ENCODE measurements at regions not wholly inside any gene's neighbourhood (a gene's known extent, or its start where the extent isn't known, plus 50 kb on each side); places are given as distances from the start of the nearest gene placed in this dataset.

- no peak for DNase-seq
Measured at GRCh38 chr2:225999692-226000091, 600.2 kb downstream of the NYAP2 start.

GRCh38 chr2:225998653-225999052 is 599.1 kb downstream of the NYAP2 start:
- DNase-seq = no peak

GRCh38 chr2:225998116-225998515 is 598.6 kb downstream of the NYAP2 start:
- DNase-seq = no peak

- no peak for DNase-seq
Measured at GRCh38 chr2:225996462-225996828, 596.9 kb downstream of the NYAP2 start.

DNA sequence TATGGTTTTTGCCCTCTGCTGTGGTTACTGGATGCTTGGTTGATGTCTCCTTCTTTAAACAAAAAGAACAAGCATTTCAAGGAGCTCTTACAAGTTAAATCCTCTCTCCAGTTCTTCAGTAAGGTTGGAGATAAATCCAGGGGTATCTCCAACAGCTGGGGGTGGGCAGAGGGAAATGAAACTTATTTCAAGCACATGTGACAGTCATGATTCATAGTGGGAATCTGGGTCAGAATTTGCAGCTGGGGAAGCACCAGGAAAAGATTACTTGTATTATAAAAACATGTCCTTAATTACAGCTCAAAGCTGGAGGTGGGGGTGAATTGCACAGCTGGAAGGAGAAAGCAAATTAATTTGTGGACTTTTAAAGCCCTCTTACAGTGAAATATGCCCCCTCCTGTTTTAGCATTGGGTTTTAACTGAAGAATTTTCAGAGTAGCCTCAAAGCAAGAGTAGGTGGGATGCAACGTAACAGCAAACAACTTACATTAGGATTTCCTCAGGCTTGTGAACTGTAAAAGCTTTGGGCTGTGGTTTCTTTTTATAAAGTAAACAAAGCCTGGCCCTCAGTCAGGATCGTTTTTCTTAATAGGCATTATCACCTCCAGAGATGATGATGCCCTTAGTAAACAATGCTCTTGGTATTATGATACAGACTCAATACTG is 596.4 kb downstream of the NYAP2 start:
- no peak for DNase-seq

- DNase-seq = no peak
Measured at GRCh38 chr2:225994748-225995405, 595.4 kb downstream of the NYAP2 start.

DNA sequence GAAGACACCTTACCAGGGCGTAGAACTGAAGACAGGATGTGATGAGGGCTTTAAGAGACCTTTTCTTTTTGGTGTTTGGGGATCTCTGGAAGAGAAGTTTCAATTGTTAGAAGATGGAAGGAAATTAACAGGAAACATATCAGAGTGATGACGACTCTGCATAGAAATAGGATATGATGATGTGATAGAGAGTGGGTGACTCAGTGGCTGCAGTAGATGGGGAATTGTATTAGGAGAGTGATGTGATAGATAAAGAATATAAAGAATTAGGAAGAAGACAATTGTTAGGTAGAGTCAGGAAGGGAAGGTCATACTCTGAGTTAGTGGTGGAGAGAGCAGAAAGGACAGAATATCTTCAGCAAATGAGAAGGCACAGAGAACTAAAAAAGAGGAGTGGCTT is 593.9 kb downstream of the NYAP2 start:
- DNase-seq = no peak

GRCh38 chr2:225989809-225990208 is 590.3 kb downstream of the NYAP2 start:
- DNase-seq = no peak

GRCh38 chr2:225980372-225980771 is 580.9 kb downstream of the NYAP2 start:
- DNase-seq = no peak

GRCh38 chr2:225971433-225971832 is 571.9 kb downstream of the NYAP2 start:
- DNase-seq = no peak

GRCh38 chr2:225948903-225949302 is 549.4 kb downstream of the NYAP2 start:
- DNase-seq = no peak

DNA sequence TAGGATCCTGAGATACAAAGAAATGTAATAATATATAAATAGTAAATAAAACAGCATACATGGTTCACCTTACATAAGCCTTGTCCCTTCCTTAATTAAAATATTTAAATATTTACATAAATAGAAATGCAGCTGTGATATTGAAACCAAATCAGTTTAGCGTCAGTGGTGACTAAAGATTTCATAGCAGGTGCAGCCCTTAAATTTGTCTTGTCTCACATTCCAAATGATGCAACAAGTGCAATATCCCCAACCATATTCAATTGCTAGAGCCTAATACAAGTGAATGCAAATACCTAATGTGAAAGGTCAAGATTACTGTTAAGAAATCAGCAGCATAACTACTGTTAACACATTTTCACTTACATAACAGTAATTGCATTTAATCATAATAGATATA is 539.5 kb downstream of the NYAP2 start:
- DNase-seq = no peak

- DNase-seq = no peak
Measured at GRCh38 chr2:225937625-225938187, 538.2 kb downstream of the NYAP2 start.

DNA sequence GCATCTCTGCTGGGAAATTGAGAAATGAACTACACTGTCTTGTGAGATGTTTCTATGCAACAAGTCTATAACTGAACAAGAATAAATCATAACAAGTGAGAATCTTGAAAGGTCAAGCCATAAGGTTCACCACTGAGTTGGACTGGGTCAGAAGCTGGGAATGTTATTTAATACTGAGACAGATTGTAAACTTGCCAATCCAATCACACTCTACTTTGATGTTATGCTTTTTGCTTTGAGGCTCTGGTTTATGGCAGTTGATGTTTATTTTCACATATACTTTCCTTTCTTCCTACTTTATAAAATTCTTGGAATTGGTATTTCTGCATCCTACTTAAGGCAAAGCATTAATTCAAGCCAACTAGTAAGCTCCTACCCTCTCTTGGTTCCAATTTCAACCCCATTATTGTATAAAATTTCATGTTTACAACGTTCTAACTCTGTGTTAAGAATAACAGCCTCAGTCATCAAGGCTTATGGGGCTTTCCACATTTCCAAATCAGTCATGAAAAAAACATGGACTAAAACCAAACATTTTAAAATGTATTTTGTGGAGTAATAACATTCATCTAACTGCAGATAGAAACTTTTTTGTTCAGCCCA is 533.4 kb downstream of the NYAP2 start:
- DNase-seq = no peak

GRCh38 chr2:225930687-225931086 is 531.2 kb downstream of the NYAP2 start:
- no peak for DNase-seq

DNA sequence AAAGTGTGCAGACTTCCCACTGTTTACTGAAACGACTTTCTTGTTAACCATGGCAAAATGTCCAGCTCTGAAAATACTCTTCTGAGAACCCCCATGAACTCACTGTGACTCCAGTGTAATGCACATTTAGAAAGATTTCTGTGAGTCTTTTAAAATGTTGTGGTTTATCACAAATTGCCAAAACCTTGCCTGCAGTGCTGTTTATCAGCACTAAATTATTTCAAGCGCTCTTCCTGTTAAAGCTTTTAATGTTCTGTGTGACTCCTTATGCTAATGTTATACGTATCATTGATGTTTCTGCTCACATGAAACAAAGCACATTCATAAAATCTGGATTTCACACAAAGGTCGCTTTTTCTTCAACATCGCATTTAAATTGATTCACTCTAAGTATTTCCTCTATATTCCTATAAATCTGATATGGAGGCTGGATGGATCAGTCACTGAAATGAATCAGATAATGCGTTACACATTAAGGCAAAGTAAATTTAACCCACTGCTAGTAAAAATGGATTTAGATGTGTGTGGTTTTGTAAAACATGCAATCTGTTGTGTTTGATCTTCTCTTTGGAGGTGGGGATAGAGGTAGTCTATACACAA is 521.2 kb downstream of the NYAP2 start:
- DNase-seq = no peak

DNA sequence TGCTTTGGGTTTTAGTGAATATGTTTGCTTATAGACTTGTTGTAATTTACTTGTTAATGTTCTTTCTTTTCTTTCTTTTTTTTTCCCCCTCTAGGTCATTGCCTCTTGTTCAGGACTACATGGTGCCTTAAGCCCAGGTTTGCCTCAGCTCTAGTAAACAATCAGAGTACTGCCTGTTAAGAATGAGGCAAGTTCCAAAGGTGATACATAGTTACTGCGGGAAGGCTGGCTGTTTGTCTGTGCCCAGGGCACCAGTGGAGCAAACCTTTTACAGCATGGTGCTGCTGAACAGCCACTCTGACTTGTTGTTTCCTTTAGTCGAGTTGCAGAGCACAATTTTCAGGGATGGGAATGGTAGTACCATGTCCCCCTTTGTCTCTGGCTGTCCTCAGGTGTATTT is 517.2 kb downstream of the NYAP2 start:
- no peak for DNase-seq

DNA sequence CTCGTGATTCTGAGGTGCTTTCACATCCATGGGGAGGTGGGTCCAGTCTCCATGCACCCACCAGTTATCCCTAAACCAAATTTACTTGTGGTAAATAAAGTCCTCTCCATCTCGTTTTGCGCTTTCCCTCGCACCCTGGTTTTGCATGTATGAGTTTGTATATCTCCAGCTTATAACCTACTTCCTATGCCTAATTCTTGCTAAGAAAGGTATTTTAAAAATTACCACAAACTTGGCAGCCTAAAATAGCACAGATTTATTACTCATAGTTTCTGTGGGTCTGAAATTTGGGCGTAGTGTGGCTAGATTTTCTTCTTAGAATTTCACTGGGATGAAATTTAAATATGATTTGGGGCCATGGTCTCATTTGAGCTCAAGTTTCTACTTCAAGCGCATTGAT is 511.5 kb downstream of the NYAP2 start:
- DNase-seq = no peak

- DNase-seq = no peak
Measured at GRCh38 chr2:225895126-225895525, 495.6 kb downstream of the NYAP2 start.

DNA sequence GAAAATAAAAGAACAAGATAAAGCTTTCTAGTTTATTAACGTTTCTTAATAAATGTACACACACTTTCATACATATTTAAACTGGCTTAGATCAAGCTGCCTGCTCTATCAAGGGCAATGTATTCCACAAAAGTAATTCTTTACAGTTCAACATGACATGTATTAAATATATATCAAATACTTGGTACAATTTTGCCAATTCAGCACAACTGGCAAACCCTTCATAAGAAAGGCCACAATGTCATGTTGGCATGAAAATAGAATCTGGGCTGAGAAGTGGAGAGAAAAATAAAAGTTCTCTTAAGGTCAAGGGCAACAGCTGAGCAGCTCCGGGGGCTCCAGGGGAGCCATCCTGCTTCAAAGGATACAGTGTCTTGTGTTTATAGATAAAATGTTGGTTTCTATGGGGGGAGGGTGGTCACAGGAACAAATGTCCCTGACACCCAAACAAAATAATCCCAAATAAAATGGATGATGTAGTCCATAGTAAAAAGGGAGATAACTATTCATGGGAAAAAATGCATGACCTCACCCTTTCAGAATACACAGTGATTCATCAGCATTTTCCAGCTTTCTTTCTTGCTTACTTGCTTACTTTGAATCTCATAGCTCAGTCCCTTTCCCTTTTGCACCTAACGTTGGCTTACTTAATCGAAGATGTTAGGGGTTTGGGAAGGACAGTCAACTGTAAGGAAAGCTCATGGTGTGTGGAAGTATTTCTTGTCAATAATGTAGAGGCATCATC is 494.9 kb downstream of the NYAP2 start:
- DNase-seq = no peak

- no peak for DNase-seq
Measured at GRCh38 chr2:225893151-225893550, 493.6 kb downstream of the NYAP2 start.

GRCh38 chr2:225891771-225892170 is 492.3 kb downstream of the NYAP2 start:
- DNase-seq = no peak

DNA sequence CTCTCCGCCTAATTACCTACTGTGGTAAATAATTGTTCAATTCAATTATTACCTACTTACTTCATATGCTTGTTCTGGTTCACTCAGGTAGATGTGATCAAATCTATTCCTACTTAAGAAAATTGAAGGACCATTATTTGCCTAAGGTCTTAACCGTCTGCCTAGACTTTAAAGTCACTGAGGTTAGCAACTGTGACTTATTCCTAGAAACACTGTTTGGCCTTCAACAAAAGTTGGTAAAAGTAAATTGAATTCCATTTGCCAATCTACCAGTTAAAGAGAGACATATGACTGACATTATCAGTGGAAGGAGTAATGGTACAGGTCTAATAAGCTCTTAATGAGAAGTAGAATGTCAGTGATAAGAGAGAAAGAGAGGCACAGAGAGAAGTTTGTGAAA is 491.5 kb downstream of the NYAP2 start:
- no peak for DNase-seq

Data from DMS79 treated with DMSO at 0.1 percent for 48 hours (cell line).